H1 (cell line): ENCODE measurements at regions not wholly inside any gene's neighbourhood (a gene's known extent, or its start where the extent isn't known, plus 50 kb on each side); places are given as distances from the start of the nearest gene placed in this dataset.
"Not testable (repeated sequence)": the region's sequence is repeated elsewhere in the genome, so short reads cannot be mapped to it uniquely, and the experiment has no call there.

Source experiments
- ATF2 ChIP-seq: IDR thresholded peaks from 2 replicates; pipeline ENCODE4 v1.6.1; 2012; ENCODE audit warnings: low read length, inconsistent platforms
- CBX5 ChIP-seq: fragments of 300-800, 300-1000 bp; sonication (generic); IDR thresholded peaks from 2 replicates; pipeline ENCODE4 v1.7.1; 2016; ENCODE audit warnings: antibody characterized with exemption, low read length, low read depth
- CREB1 ChIP-seq: IDR thresholded peaks from 2 replicates; pipeline ENCODE4 v1.6.1; 2012; ENCODE audit warnings: inconsistent platforms
- CTCF ChIP-seq, 3 experiments: IDR thresholded peaks; 1 replicate in 2 of 3; 2 replicates in 1 of 3; pipeline versions ENCODE4 v1.5.1 to v1.6.1; 2011; ENCODE audit warnings: low read length in 3 of 3, mild to moderate bottlenecking in 3 of 3, inconsistent platforms in 2 of 3, low read depth in 1 of 3, moderate library complexity in 1 of 3; ENCODE audit not compliant: insufficient read depth in 1 of 3; ENCODE audit errors: control extremely low read depth in 1 of 3
- FOSL1 ChIP-seq: IDR thresholded peaks from 2 replicates; pipeline ENCODE4 v1.6.1; 2011; ENCODE audit warnings: mild to moderate bottlenecking, low read depth, low read length, moderate library complexity; ENCODE audit not compliant: insufficient read depth
- POLR2A ChIP-seq, 2 experiments: IDR thresholded peaks; 1 replicate in 1 of 2; 2 replicates in 1 of 2; pipeline ENCODE4 v1.6.1; 2011; ENCODE audit warnings: low read depth in 2 of 2, low read length in 2 of 2, mild to moderate bottlenecking in 2 of 2; ENCODE audit errors: control extremely low read depth in 1 of 2
- POLR2AphosphoS5 ChIP-seq: IDR thresholded peaks from 2 replicates; pipeline ENCODE4 v1.6.1; 2011; ENCODE audit warnings: low read depth, low read length
- RXRA ChIP-seq: IDR thresholded peaks from 2 replicates; pipeline ENCODE4 v1.6.1; 2011; ENCODE audit warnings: low read depth, mild to moderate bottlenecking, low read length, moderate library complexity; ENCODE audit not compliant: insufficient read depth
- SIN3A ChIP-seq, 2 experiments: IDR thresholded peaks in 1 of 2; conservative IDR thresholded peaks in 1 of 2; 2 replicates each; pipeline ENCODE4 v1.6.1; 2011 to 2012; ENCODE audit warnings: low read length in 2 of 2, improper control_type of control experiment in 1 of 2, low read depth in 1 of 2, mild to moderate bottlenecking in 1 of 2
- TBP ChIP-seq: IDR thresholded peaks from 2 replicates; pipeline ENCODE4 v1.6.1; 2011; ENCODE audit warnings: low read depth, low read length, improper control_type of control experiment
- USF2 ChIP-seq: IDR thresholded peaks from 2 replicates; pipeline ENCODE4 v1.6.1; 2011; ENCODE audit warnings: low read length, improper control_type of control experiment

- not testable (repeated sequence) for TF ChIP-seq RXRA; CTCF (IDR thresholded peaks at IDR 0.05; ENCODE audit: control extremely low read depth in 1 of 3, insufficient read depth in 1 of 3, low read depth in 1 of 3, low read length in 3 of 3); POLR2A (IDR thresholded peaks at IDR 0.05; ENCODE audit: control extremely low read depth in 1 of 2, low read depth in 2 of 2, low read length in 2 of 2); CREB1; FOSL1; POLR2AphosphoS5; TBP; SIN3A (conservative IDR thresholded peaks at IDR 0.05 in 1 of 2, IDR thresholded peaks at IDR 0.05 in 1 of 2; ENCODE audit: low read depth in 1 of 2, low read length in 2 of 2); USF2; CBX5; ATF2
These were observed 92.9 kb upstream of the ZNF648 start for GRCh38 chr1:182154425-182154824.
